HG02840 (cell line): ENCODE measurements at regions not wholly inside any gene's neighbourhood (a gene's known extent, or its start where the extent isn't known, plus 50 kb on each side); places are given as distances from the start of the nearest gene placed in this dataset.

ENCODE experiments used
- ATAC-seq: cut with Tn5 transposase; IDR thresholded peaks from one replicate; pipeline ENCODE4 v1.9.1; 2021; ENCODE audit warnings: mild to moderate bottlenecking, moderate library complexity, moderate number of reproducible peaks; ENCODE audit not compliant: unreplicated experiment, low FRiP score

- ATAC-seq = no peak
Measured at GRCh38 chr21:22961258-22961657, 1963.0 kb downstream of the NCAM2 start.

DNA sequence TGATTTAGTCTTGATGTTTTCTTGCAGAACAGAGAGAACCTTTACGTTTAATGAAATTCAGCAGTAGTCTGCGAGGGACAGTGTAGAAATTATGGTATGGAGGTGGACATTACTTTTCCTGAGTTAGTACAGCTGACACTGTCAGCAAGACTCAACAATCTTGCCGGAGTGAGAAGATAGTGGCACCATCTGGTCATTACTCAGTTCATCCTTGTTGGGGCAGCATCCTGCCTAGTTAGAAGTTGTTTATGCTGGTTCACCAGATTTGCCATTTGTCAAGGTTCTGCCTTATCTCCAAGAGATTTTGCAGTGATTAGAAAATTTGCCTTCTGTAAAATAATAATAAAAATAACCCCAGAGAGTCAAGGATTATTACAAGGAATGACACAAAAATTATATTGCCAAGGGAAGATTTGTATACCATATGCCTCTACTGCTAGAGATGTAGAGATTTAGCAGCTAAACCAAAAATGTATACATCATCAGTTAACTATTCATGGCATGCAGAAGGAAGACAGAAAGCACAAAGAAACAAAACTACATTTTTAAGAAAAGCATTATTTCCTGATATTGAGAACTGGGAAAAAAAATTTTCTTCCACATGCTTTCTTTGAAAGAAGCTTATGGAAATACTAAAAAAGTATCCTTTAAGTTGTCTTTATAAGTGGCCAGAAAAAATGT lies 1967.4 kb downstream of the NCAM2 start:
- no peak for ATAC-seq

GRCh38 chr21:22981819-22982218 lies 1983.6 kb downstream of the NCAM2 start:
- no peak for ATAC-seq

- ATAC-seq = no peak
Measured at GRCh38 chr21:22993144-22993543, 1994.9 kb downstream of the NCAM2 start.

DNA sequence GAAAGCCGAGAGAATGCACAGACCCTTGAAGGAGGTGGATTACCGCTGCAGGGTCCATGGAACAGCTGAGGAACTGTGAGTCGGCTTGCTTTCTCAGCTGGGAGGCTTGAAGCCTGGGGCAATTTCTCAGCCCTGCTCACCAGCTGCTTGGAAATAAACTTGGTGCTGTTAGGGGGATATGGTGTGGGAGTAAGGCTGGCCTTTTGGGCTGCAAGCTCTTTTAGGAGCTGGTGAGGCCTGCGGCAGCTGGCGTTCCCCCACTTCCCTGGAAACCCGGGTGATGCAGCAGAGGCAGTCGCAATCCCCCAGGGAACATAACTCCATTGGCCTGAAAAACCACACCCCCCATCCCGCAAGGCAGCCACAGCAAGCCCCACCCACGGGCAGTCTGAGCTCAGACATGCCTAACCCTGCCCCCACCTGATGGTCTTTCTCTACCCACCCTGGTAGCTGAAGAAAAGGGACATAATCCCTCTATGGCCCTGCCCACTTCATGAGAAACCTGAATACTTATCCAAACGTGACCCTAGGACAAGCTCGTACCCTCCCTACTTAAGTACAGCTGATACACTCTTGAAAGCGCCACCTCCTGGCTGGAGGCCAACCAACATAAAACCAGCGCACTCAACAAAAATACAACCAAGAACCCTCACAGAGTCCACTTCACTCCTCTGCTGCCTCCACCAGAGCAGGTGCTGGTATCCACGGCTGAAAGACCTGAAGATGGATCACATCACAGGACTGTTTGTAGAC lies 1995.8 kb downstream of the NCAM2 start:
- ATAC-seq = no peak

DNA sequence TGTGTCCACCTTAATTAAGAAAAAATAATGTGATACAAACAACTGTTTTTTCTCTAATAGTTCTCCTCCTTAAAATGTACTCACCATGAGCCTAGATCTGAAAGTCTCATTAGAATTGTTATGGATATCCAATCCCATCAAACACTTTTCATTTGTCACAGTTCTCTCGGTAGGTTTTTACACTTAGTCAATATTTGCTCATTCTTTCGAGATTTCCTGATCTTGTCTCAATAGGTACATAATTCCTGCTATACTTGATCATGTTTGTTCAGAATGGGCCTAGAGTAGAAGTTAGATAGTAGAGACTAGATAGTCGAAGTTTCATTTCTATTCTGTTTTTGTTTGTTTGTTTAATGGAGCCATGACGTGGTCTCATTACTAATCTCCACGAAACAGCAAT lies 2005.7 kb downstream of the NCAM2 start:
- ATAC-seq = no peak

DNA sequence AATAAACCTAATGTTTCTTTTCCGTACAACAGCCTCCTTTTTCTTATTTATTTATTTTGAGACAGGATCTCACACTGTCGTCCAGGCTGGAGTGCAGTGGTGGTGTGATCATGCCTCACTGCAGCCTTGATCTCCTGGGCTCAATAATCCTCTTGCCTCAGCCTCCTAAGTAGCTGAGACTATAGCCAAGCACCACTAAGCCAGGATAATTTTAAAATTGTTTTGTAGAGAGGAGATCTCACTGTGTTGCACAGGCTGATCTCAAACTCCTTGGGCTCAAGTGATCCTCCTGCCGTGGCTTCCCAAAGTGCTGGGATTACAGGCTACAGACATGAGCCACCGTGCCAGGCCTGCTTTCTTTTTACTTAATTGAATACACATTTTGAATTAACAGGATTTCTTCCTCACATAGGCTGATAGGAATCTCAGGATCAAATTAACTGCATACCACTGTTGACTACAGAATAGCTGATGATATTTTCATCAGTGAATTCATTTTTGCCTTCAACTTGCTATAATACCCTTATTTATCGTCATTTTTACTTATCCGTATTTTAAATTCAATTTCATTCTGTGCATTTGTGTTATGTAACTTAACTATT lies 2010.5 kb downstream of the NCAM2 start:
- ATAC-seq = no peak

DNA sequence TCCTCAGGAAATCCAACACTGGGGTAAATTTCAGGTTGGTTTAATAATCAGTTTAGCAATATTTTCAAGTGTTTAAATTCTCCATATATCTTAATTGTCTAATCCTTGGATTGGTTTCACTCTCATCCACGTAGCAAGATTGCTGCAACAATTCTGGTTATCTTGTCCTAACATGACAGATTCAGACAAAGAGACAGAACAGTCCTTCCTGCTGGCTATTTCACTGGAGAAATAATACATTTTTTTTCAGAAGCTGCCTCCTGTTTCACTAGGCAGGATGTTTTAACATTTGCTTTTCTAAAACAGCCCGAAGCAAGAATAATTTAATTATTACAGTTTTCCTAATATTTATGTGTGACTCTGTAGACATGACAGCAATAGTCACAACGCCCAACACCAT lies 2011.2 kb downstream of the NCAM2 start:
- no peak for ATAC-seq

DNA sequence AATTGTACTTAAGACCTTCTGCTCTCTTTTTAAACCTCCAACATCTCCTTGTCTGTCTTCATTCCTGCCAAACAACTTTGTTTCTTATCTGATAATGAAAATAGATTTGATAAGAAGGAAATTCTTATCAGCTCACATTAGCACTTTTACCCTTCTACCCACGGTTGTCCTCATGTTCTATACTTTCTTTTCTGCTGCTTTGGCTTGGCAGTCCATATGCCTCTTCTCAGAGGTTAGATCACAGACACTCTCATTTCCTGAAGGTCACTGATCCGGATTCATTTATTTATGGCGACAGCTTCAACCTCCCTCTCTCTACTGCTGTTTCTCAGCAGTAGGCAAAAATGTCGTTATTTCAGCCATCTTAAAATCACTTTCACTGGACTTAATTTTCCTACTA lies 2015.8 kb downstream of the NCAM2 start:
- no peak for ATAC-seq

GRCh38 chr21:23016617-23017016 lies 2018.4 kb downstream of the NCAM2 start:
- ATAC-seq = no peak

DNA sequence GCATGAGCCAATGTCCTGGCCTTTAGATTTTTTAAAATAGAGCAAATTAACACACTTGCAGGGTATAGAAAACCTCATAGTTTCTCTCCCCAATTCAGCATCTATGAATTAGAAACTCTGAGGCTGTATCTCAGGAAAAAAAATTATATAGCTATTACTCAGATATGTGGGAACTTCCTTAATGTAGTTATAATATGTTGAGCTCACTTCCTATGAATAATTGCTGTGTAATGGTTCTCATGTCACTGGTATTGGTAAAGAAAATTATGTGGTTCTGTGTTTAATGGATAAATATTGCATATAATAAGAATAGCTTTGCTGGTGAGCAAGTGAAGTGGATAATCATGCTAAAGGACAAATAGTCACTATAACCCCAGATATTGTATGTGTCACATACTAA lies 2019.8 kb downstream of the NCAM2 start:
- ATAC-seq = no peak

DNA sequence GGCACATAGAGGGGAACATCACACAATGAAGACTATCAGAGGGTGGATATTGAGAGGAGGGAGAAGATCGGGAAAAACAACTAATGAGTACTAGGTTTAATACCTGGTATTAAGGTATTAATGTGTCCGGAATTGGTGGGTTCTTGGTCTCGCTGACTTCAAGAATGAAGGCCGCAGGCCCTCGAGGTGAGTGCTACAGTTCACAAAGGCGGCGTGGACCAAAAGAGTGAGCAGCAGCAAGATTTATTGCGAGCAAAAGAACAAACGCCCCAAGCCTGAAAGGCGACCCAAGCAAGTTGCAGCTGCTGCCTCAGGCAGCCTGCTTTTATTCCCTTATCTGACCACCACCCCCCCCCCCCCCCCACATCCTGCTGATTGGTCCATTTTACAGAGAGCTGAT lies 2022.8 kb downstream of the NCAM2 start:
- ATAC-seq = no peak

DNA sequence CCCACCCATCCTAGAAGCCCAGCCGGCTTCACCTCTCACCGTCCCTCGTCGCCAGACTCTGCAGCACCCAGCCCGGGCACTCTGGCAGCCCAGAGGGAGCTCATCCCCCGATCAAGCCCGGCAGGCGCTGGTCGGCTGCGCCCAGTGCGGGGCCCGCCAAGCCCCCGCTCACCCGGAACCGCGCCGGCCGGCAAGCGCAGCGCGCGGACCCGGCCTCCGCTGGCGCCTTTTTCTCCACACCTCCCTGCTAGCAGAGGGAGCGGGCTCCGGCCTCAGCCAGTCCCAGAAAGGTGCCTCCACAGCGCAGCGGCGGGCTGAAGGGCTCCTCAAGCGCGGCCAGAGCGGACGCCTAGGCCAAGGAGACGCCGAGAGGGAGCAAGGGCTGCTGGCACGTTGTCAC lies 2023.3 kb downstream of the NCAM2 start:
- ATAC-seq = no peak

DNA sequence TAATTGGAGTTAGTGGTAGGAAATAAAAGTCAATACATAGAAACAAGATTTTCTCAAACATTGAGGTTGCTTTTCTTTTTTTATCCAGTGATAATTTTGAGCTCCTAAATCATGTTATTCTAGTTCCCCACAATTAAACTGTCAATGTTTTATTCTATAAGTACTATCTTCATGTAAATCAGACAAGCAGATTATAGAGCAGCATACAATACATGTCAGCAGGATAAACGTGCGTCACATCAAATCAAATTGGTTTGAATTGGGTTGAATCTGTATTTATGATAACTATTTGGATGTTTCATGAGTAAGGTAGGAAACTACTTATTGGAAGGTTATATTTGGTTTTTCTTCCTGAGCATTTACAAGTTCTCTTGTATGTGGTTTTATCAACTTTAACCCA lies 2028.7 kb downstream of the NCAM2 start:
- no peak for ATAC-seq

DNA sequence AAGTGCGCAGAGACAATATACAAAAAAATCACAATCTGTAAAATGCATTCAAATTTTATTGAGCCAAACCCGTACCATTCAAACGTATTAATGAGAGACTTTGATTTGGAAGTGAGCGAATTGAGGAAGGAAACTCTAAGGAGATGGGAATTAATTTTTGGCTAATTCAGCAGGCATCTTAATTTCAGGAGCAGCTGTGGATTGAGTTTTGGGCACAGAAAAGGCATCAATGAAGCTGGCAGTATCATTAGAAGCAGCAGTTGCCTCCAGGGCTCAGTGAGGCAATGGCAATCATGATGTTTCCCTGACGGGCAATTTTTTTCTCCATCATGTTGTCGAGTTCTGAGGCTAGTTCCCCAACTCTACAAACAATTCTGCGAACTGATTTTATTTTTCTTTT lies 2041.6 kb downstream of the NCAM2 start:
- no peak for ATAC-seq

DNA sequence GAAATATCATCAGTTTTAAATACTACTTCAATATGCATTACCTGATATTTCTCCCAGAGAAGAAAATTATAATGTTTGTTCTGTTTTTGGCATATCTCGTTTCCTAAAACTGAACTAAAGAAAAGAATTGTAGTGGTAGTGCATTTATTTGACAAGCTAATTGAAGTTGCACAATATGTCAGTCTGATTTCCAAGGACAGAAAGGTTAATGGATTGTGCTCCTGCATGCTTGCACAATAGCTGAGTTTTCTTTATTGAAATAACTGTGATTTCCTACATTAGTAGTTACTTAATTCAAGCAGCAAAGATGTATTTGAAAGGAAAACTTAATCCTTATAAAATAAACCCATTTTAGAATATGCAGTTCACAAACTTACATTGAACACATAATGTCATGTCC lies 2047.7 kb downstream of the NCAM2 start:
- ATAC-seq = no peak

DNA sequence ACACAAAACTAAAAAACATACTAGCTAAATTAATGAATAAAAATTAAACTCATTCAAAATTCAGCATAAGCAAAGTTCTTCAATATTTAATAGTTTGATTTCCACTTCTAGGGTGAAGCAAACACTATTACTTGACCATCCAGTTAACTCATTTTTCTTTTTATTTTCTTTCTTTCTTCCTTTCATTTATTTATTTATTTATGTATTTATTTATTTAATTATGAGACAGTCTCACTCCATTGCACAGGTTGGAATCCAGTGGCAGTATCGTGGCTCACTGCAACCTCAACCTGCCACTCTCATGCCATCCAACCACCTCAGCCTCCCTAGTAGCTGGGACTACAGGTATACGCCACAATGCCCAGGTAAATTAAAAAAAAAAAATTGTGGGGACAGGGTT lies 2069.5 kb downstream of the NCAM2 start:
- ATAC-seq = no peak

DNA sequence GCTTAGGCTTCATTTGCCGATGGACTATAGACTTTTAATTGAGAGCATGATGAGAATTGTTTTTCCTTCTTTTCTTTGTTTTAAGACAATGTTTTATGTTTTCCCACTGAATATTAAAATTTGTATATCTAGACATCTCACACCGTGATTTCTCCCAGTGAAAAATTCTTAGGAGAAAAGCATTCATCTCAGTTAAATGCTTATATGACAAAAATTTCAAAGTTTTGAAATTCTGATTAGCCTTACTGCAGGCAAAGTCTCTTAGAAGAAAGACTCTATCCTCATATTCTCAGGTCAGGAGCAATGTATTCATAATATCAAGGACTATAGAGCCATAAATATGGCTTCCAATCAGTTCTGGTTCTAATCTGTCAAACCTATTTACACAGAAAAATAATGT lies 2085.0 kb downstream of the NCAM2 start:
- ATAC-seq = no peak

DNA sequence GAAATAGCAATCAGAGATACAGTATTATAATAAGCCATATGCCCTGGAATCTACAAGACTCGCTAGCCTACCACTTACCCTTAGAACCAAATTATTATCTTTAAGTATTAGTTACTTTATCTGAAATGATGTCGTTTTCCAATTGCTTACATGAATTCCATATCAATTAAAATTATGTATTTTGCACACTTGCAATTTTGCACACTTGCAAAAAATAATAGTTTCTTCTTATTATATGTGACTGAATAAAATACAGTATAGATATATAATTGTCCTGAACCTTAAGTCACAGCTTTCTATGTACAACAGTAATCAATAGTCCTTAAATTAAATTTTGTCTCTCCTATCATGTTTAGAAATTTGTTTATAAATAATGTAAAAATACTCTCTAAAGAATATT lies 2095.1 kb downstream of the NCAM2 start:
- ATAC-seq = no peak

- no peak for ATAC-seq
Measured at GRCh38 chr21:23099185-23099584, 2101.0 kb downstream of the NCAM2 start.

- ATAC-seq = no peak
Measured at GRCh38 chr21:23101111-23101510, 2102.9 kb downstream of the NCAM2 start.

GRCh38 chr21:23108533-23108932 lies 2110.3 kb downstream of the NCAM2 start:
- ATAC-seq = no peak
